Ovary (tissue), 3 donors: ENCODE measurements at regions not wholly inside any gene's neighbourhood (a gene's known extent, or its start where the extent isn't known, plus 50 kb on each side); places are given as distances from the start of the nearest gene placed in this dataset.

ENCODE experiments used
- EP300 ChIP-seq: sonication (generic); formaldehyde crosslinking; IDR thresholded peaks from one replicate; pipeline ENCODE4 v1.6.1; 2017; ENCODE audit warnings: antibody characterized with exemption
- POLR2A ChIP-seq: fragments of 450-650 bp; IDR thresholded peaks from one replicate; pipeline ENCODE4 v1.6.1; 2017; ENCODE audit warnings: antibody characterized with exemption, mild to moderate bottlenecking, moderate library complexity
- TF ChIP-seq, protein P1 (sequence below), 3 donors: fragments of 450-650 bp in 2 of 3; fragments of 200-600 bp in 1 of 3; IDR thresholded peaks; one replicate each; pipeline versions ENCODE4 v1.5.1 to v1.8.0; 2016 to 2022; ENCODE audit warnings: antibody characterized with exemption in 3 of 3, mild to moderate bottlenecking in 1 of 3
- donor health status: DM: no; HTN: no; CAD: no.

DNA sequence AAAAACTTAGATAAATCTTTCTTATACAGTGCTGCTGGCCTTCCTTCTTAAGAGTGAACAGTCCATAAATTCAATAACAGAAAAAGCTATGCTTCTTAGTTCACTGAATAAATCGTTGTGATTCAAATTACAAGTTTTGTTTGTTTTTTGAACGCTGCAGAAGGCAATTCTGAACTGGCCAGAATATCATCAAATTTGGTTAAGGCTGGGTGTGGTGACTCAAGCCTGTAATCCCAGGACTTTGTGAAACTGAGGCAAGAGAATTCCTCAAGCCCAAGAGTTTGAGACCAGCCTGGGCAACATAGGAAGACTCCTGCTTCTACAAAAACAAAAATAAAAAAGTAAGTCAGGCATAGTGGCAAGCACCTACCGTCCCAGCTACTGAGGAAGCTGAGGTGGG is 111.2 kb upstream of the SLC39A10 start:
- TF ChIP-seq, protein P1, sequence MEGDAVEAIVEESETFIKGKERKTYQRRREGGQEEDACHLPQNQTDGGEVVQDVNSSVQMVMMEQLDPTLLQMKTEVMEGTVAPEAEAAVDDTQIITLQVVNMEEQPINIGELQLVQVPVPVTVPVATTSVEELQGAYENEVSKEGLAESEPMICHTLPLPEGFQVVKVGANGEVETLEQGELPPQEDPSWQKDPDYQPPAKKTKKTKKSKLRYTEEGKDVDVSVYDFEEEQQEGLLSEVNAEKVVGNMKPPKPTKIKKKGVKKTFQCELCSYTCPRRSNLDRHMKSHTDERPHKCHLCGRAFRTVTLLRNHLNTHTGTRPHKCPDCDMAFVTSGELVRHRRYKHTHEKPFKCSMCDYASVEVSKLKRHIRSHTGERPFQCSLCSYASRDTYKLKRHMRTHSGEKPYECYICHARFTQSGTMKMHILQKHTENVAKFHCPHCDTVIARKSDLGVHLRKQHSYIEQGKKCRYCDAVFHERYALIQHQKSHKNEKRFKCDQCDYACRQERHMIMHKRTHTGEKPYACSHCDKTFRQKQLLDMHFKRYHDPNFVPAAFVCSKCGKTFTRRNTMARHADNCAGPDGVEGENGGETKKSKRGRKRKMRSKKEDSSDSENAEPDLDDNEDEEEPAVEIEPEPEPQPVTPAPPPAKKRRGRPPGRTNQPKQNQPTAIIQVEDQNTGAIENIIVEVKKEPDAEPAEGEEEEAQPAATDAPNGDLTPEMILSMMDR (IDR thresholded peaks at IDR 0.05): no peak
- TF ChIP-seq POLR2A: no peak
- TF ChIP-seq EP300: no peak
